ENCODE measurements at regions not wholly inside any gene's neighbourhood (a gene's known extent, or its start where the extent isn't known, plus 50 kb on each side); places are given as distances from the start of the nearest gene placed in this dataset.

DNA sequence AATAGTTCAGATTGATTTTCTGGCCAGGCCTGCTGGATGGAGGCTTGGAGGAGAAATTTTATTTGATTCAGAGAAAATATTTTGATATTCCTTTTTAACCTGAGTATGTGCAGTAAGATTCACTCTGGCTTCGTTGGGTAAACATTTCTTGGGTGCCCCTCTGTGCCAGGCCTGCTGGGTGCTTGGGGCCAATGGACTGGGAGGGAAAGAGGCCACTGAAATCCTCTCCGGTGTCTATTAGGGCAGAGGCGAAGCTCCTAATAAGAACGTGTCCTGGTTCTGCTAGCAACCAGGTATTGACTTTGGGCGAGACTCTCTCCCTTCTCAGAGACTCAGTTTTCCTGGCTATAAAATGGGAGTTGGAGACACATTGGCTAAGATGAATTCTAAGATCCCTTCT is 122.5 kb downstream of the CYLD start:
- intact Hi-C loops (cut with DNase I) = no loop called here
- TF ChIP-seq, protein P1, sequence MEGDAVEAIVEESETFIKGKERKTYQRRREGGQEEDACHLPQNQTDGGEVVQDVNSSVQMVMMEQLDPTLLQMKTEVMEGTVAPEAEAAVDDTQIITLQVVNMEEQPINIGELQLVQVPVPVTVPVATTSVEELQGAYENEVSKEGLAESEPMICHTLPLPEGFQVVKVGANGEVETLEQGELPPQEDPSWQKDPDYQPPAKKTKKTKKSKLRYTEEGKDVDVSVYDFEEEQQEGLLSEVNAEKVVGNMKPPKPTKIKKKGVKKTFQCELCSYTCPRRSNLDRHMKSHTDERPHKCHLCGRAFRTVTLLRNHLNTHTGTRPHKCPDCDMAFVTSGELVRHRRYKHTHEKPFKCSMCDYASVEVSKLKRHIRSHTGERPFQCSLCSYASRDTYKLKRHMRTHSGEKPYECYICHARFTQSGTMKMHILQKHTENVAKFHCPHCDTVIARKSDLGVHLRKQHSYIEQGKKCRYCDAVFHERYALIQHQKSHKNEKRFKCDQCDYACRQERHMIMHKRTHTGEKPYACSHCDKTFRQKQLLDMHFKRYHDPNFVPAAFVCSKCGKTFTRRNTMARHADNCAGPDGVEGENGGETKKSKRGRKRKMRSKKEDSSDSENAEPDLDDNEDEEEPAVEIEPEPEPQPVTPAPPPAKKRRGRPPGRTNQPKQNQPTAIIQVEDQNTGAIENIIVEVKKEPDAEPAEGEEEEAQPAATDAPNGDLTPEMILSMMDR (IDR thresholded peaks at IDR 0.05) = no peak
- Histone ChIP-seq H3K27me3 (ENCODE audit: insufficient read depth in 3 of 3, low read length in 2 of 3) (no peaks in the 10 kb centered on the region), H3K4me3 (no peak overlapping the region), H3K9me3 (no peaks in the 10 kb centered on the region), H3K27ac (no peak overlapping the region), H3K36me3 (ENCODE audit: insufficient read depth in 1 of 2, low read depth in 1 of 2) (no peaks in the 10 kb centered on the region), H3K4me1 (no peaks in the 10 kb centered on the region)
- WGBS, 3 donors = 79 to 83% (median 83%) methylated on average over 5 of the region's 5 CpGs
- DNase-seq (no peak), ATAC-seq (no peak)

DNA sequence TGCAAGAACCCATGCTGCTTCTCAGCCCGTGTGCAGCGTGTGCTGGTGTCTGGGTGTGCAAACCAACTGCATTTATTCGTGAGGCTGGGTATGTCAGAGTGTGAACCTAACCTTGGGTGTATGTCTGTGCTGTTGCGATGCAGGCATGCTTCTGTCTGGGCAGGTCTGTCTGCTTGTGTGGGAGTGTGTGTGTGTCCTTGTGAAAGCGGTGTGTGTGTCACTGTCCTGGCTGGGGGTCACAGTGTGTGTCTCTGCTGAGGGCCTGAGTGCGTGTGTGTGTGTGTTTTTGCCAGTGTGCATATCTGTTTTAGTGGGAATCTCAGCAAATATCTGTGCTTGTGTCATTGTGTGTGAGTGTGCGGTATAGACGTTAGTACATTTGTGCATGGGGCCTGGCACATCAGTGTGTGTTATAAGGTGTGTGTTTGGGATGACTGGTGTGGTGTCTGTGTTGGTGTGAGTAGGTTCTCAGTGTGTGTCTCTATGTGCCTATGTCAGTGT is 121.8 kb downstream of the CYLD start:
- Histone ChIP-seq H3K9me3 (no peaks in the 10 kb centered on the region), H3K4me3 (no peak overlapping the region), H3K36me3 (ENCODE audit: insufficient read depth in 1 of 2, low read depth in 1 of 2) (no peaks in the 10 kb centered on the region), H3K4me1 (no peaks in the 10 kb centered on the region), H3K27me3 (ENCODE audit: insufficient read depth in 3 of 3, low read length in 2 of 3) (no peaks in the 10 kb centered on the region), H3K27ac (no peak overlapping the region)
- no peak for DNase-seq
- WGBS, 3 donors = 84 to 88% (median 84%) methylated on average over 8 of the region's 8 CpGs
- ATAC-seq = no peak
- intact Hi-C loops (cut with DNase I) = no loop called here
- TF ChIP-seq, protein P1 (IDR thresholded peaks at IDR 0.05) = no peak

DNA sequence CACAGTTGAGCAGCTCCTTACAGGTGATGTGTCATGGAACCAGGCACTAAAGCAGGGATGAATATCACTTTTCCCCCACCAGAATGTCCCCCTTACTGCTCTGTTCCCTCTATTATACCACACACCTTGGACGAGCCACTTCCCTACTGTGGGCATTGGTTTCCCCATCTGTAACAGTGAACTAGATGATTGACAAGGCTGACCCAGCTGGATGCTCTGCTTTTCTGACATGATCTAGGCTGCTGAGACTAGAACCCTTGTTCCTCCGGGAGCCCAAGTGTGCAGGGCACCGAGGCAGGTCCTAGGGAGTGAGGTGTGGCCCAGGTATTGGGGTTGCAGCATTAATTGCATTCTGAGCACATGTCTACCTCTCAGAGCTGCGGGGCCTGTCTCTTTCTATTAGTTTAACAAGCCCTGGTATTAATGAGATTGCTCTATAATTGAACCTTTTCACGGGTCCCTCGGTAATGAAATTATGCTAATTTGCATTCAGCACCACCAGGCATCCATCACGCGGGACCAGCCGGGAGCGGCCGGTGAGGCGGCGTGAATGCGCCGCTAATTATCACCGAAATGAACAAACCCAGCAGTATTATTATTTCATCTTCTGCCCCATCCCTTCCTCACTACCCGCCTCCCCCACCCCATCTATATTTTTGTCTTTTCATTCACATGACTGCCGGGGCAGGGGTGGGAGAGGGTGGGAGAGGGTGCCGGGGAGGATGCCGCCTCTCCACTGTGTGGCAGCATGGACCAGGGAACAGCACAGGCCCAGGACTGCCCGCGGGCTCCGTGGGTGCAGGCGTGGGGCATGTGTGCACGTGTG is 121.1 kb downstream of the CYLD start:
- TF ChIP-seq, protein P1 (IDR thresholded peaks at IDR 0.05) = no peak
- Histone ChIP-seq H3K4me3 (no peak overlapping the region), H3K36me3 (ENCODE audit: insufficient read depth in 1 of 2, low read depth in 1 of 2) (no peaks in the 10 kb centered on the region), H3K27ac (no peak overlapping the region), H3K27me3 (ENCODE audit: insufficient read depth in 3 of 3, low read length in 2 of 3) (no peaks in the 10 kb centered on the region), H3K9me3 (no peaks in the 10 kb centered on the region), H3K4me1 (no peaks in the 10 kb centered on the region)
- DNase-seq (no peak), ATAC-seq (no peak)
- intact Hi-C loops (cut with DNase I) = no loop called here
- WGBS, 3 donors = 82 to 84% (median 82%) methylated on average over 25 of the region's 25 CpGs

DNA sequence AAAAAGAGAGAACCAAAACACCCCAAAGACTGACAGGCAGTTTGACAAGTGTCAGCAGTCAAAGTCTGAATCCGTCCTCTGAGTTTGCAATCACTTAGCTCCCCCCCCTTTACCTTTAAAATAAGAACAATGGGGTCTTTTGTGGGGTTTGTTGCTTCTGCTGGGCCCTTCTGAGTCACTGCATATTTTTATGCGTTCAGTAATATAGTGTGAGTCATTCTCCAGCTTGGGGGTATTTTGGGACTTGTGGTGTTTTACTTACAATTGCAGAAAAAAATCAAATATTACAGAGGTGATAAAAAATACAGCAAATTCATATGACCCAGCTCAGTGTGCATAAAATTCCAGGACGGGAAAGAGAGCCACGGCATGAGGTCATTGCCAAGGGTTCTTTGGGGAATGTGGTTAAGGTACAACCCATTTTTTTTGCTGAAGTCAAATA is 120.1 kb downstream of the CYLD start:
- intact Hi-C loops (cut with DNase I) = no loop called here
- H3K4me3 ChIP-seq = no peak overlapping the region
- no peak overlapping the region for H3K27ac ChIP-seq
- no peaks in the 10 kb centered on the region for H3K36me3 ChIP-seq (ENCODE audit: insufficient read depth in 1 of 2, low read depth in 1 of 2)
- H3K4me1 ChIP-seq = no peaks in the 10 kb centered on the region
- no peaks in the 10 kb centered on the region for H3K9me3 ChIP-seq
- TF ChIP-seq, protein P1 (IDR thresholded peaks at IDR 0.05) = no peak
- no peak for DNase-seq
- 35 to 39% (median 35%) methylated on average over 4 of the region's 4 CpGs for WGBS, 3 donors
- no peak for ATAC-seq
- no peaks in the 10 kb centered on the region for H3K27me3 ChIP-seq (ENCODE audit: insufficient read depth in 3 of 3, low read length in 2 of 3)
